HG02884 (cell line): ENCODE measurements at regions not wholly inside any gene's neighbourhood (a gene's known extent, or its start where the extent isn't known, plus 50 kb on each side); places are given as distances from the start of the nearest gene placed in this dataset.

Source experiments
- ATAC-seq: cut with Tn5 transposase; IDR thresholded peaks from one replicate; pipeline ENCODE4 v1.9.1; 2021; ENCODE audit warnings: mild to moderate bottlenecking, moderate library complexity; ENCODE audit not compliant: unreplicated experiment

DNA sequence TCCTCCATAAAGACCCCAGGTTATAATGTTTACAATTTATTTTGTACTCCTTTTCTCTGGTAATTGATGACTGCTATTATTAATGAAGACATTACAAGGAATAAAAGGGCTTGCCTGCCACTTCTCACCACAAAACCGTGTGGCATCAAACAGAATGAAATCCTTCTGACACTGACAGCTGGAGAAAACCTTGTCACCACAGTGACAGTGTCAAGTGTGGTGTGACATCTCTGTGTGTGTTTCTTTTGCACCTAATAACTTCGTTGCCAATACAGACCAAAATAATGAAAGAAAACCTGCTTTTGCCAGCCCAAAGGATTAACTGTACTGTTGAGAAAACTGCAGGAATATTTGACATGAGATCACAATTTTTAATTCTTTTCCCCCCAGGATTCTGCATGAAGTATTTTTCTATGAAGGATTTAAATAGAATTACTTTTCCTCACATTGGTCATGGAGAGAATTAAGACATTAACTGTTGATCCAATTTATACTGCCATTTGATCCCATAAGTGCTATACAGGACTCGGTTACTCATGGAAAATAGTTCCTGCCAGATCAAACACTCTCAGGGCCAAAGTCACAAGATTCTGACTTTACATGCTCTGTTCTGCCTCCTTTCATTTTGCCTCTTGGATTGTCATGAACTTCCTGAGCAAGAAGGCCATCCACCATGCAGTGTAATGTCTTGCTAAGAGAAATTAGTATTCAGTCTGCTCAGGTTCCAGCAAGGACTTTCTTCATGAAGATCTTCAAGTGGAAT is 60.4 kb upstream of the IFNG-AS1 start:
- no peak for ATAC-seq

GRCh38 chr12:67929384-67929772 is 59.9 kb upstream of the IFNG-AS1 start:
- ATAC-seq = no peak

DNA sequence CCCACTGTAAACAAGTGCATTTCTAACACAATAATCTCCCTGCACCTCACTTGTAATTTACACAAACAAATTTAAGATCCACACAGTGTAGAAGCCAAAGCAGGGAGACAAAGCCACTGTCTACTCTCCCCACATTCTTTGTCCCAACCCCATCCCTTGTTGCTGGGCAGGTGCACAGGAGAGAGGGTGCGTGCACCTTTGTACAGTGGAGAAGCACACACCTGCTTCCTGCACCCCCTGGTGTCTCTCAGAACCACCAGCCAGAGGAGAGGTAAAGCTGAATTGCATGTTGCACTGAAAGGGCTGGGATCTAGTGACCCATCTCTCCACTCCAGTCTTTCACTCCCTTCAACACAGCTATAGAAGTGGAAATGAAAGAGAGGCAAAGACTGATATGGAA is 51.4 kb upstream of the IFNG-AS1 start:
- ATAC-seq = no peak
